Uterus (tissue), 2 donors: ENCODE measurements at regions not wholly inside any gene's neighbourhood (a gene's known extent, or its start where the extent isn't known, plus 50 kb on each side); places are given as distances from the start of the nearest gene placed in this dataset.

Experiments
- POLR2A ChIP-seq, 2 donors: fragments of 450-650 bp; IDR thresholded peaks; one replicate each; pipeline ENCODE4 v1.6.1; 2016; ENCODE audit warnings: antibody characterized with exemption in 2 of 2, mild to moderate bottlenecking in 1 of 2, moderate library complexity in 1 of 2
- TF ChIP-seq, protein P1 (sequence below), 4 experiments: fragments of 200-600 bp in 2 of 4; fragments of 450-650 bp in 2 of 4; sonication (generic) in 2 of 4; IDR thresholded peaks; one replicate each; pipeline ENCODE4 v1.5.1; 2016 to 2019; ENCODE audit warnings: antibody characterized with exemption in 4 of 4, mild to moderate bottlenecking in 2 of 4, moderate library complexity in 1 of 4

DNA sequence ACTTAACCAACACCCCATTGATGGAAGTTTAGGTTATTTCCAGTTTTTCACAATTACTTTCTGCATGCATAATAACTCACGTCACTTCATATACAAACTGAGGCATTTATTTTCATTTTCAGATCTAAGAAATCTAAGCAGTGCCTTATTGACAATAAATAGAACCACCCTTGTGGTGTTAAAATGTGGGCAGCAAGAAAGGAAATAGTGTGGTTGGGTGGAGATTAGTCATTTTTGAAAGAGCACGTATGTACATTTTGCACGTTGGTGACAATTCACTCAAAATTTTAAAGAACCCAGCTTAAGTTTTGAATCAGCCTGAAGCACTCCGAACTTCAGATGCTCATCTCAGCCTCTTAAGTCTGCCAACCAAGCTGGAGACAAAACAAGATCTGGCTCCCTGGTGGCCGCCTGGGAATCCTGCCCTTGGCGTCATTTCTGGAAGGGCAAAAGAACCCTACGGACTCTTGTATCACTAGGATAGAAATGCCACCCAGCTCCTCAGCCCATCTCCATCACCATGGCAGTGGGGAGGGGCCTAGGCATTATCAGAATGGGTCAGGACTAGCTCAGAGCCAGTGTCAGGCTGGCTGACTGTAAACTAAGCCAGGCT is 89.5 kb upstream of the BCL2L14 start:
- TF ChIP-seq, protein P1, sequence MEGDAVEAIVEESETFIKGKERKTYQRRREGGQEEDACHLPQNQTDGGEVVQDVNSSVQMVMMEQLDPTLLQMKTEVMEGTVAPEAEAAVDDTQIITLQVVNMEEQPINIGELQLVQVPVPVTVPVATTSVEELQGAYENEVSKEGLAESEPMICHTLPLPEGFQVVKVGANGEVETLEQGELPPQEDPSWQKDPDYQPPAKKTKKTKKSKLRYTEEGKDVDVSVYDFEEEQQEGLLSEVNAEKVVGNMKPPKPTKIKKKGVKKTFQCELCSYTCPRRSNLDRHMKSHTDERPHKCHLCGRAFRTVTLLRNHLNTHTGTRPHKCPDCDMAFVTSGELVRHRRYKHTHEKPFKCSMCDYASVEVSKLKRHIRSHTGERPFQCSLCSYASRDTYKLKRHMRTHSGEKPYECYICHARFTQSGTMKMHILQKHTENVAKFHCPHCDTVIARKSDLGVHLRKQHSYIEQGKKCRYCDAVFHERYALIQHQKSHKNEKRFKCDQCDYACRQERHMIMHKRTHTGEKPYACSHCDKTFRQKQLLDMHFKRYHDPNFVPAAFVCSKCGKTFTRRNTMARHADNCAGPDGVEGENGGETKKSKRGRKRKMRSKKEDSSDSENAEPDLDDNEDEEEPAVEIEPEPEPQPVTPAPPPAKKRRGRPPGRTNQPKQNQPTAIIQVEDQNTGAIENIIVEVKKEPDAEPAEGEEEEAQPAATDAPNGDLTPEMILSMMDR (IDR thresholded peaks at IDR 0.05), result no peak
- no peak for TF ChIP-seq POLR2A (IDR thresholded peaks at IDR 0.05)
